ENCODE measurements at regions not wholly inside any gene's neighbourhood (a gene's known extent, or its start where the extent isn't known, plus 50 kb on each side); places are given as distances from the start of the nearest gene placed in this dataset.

DNA sequence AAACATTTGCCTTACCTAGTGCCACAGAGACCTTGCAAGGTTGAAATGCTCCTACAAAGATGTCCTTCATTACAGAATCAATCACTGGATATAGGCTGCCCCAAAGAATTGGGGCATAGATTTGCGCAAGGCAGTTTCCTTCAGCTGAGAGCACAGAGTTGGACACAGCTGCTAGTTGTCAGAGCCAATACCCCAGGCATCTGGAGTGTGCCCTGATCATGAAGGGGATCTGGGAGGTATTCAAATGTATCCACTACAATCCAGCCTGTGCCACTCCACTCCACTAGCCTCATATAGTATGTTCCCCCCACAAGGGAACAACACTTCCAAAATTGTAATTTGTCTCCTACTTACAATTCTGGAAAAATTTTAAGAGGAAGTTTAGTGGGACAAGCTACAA is 62.3 kb upstream of the ITPRID2 start:
- Histone ChIP-seq H3K4me3 (ENCODE audit: low read depth, low read length) (no peak overlapping the region), H3K27ac (no peak overlapping the region), H3K36me3 (no peaks in the 10 kb centered on the region), H3K9me3 (ENCODE audit: severe bottlenecking) (no peaks in the 10 kb centered on the region), H3K27me3 (ENCODE audit: insufficient read depth, low read depth, severe bottlenecking) (no peaks in the 10 kb centered on the region)
- DNase-seq: no peak
- no peak for TF ChIP-seq CTCF (IDR thresholded peaks at IDR 0.05; ENCODE audit: low read depth, low read length)

- no peak for DNase-seq
- Histone ChIP-seq H3K9me3 (ENCODE audit: severe bottlenecking) (no peaks in the 10 kb centered on the region), H3K27me3 (ENCODE audit: insufficient read depth, low read depth, severe bottlenecking) (no peaks in the 10 kb centered on the region), H3K36me3 (no peaks in the 10 kb centered on the region), H3K27ac (no peak overlapping the region), H3K4me3 (ENCODE audit: low read depth, low read length) (no peak overlapping the region)
- TF ChIP-seq CTCF (IDR thresholded peaks at IDR 0.05; ENCODE audit: low read depth, low read length): no peak
Observed at GRCh38 chr2:181832015-181832414, 59.5 kb upstream of the ITPRID2 start.

GRCh38 chr2:181836583-181836982 is 54.9 kb upstream of the ITPRID2 start:
- Histone ChIP-seq H3K27me3 (ENCODE audit: insufficient read depth, low read depth, severe bottlenecking) (no peaks in the 10 kb centered on the region), H3K4me3 (ENCODE audit: low read depth, low read length) (no peak overlapping the region), H3K36me3 (no peaks in the 10 kb centered on the region), H3K27ac (no peak overlapping the region), H3K9me3 (ENCODE audit: severe bottlenecking) (no peaks in the 10 kb centered on the region)
- no peak for DNase-seq
- TF ChIP-seq CTCF (IDR thresholded peaks at IDR 0.05; ENCODE audit: low read depth, low read length): no peak

GRCh38 chr2:181837563-181837962 is 54.0 kb upstream of the ITPRID2 start:
- no peak overlapping the region for H3K27ac ChIP-seq

DNA sequence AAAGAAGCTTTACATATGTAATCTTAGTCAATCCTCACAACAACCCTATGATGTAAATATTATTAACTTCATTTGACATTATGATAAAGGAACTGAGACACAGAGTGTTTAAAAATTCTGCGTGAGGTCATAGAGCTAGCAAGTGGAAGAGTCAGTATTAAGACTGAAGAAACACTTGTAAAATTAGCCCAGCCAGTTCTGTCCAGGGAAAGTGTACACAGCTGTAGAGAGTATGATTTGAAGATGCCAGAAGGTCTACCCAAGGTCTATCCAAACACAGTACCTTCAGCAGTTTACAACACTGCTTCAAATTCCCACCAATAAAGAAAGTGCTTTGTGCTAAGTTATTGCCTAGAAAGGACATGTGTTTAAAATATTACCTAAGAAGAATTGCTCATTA is 51.7 kb upstream of the ITPRID2 start:
- TF ChIP-seq CTCF (IDR thresholded peaks at IDR 0.05; ENCODE audit: low read depth, low read length): no peak
- Histone ChIP-seq H3K27me3 (ENCODE audit: insufficient read depth, low read depth, severe bottlenecking) (no peaks in the 10 kb centered on the region), H3K4me3 (ENCODE audit: low read depth, low read length) (no peak overlapping the region), H3K36me3 (no peaks in the 10 kb centered on the region), H3K9me3 (ENCODE audit: severe bottlenecking) (no peaks in the 10 kb centered on the region), H3K27ac (no peak overlapping the region)
- no peak for DNase-seq

More at GRCh38 chr2:181837563-181837962, 54.0 kb upstream of the ITPRID2 start:
- no peak for DNase-seq
- H3K4me3 ChIP-seq (ENCODE audit: low read depth, low read length): no peak overlapping the region
- H3K27me3 ChIP-seq (ENCODE audit: insufficient read depth, low read depth, severe bottlenecking): no peaks in the 10 kb centered on the region
- H3K9me3 ChIP-seq (ENCODE audit: severe bottlenecking): no peaks in the 10 kb centered on the region
- H3K36me3 ChIP-seq: no peaks in the 10 kb centered on the region
- no peak for TF ChIP-seq CTCF (IDR thresholded peaks at IDR 0.05; ENCODE audit: low read depth, low read length)

GRCh38 chr2:181841079-181841478 is 50.5 kb upstream of the ITPRID2 start:
- no peaks in the 10 kb centered on the region for H3K9me3 ChIP-seq (ENCODE audit: severe bottlenecking)
- DNase-seq: no peak
- H3K36me3 ChIP-seq: no peaks in the 10 kb centered on the region
- H3K4me3 ChIP-seq (ENCODE audit: low read depth, low read length): no peak overlapping the region
- no peaks in the 10 kb centered on the region for H3K27me3 ChIP-seq (ENCODE audit: insufficient read depth, low read depth, severe bottlenecking)
- TF ChIP-seq CTCF (IDR thresholded peaks at IDR 0.05; ENCODE audit: low read depth, low read length): no peak
- no peak overlapping the region for H3K27ac ChIP-seq
